ENCODE measurements at regions not wholly inside any gene's neighbourhood (a gene's known extent, or its start where the extent isn't known, plus 50 kb on each side); places are given as distances from the start of the nearest gene placed in this dataset.

GRCh38 chr17:73694491-73694890 lies 50.2 kb upstream of the SDK2 start:
- TF ChIP-seq CTCF (IDR thresholded peaks at IDR 0.05) = no peak
- Histone ChIP-seq H3K27ac (no peak overlapping the region), H3K27me3 (ENCODE audit: low read depth) (peaks cover 3% of the 10 kb centered on the region), H3K4me1 (no peaks in the 10 kb centered on the region), H3K9me3 (no peaks in the 10 kb centered on the region), H3K36me3 (no peaks in the 10 kb centered on the region), H3K4me3 (no peak overlapping the region)
- intact Hi-C loops (cut with DNase I) = no loop called here
- ATAC-seq (no peak), DNase-seq (no peak)

GRCh38 chr17:73695035-73695738 lies 50.9 kb upstream of the SDK2 start:
- intact Hi-C loops (cut with DNase I) = no loop called here
- Histone ChIP-seq H3K9me3 (no peaks in the 10 kb centered on the region), H3K36me3 (no peaks in the 10 kb centered on the region), H3K27me3 (ENCODE audit: low read depth) (peaks cover 3% of the 10 kb centered on the region), H3K27ac (no peak overlapping the region), H3K4me3 (no peak overlapping the region), H3K4me1 (no peaks in the 10 kb centered on the region)
- no peak for TF ChIP-seq CTCF (IDR thresholded peaks at IDR 0.05)
- ATAC-seq = peak in 1 of 2 donors; percentile 53
- no peak for DNase-seq

- no peak overlapping the region for H3K4me3 ChIP-seq
- H3K27me3 ChIP-seq (ENCODE audit: low read depth) = peaks cover 7% of the 10 kb centered on the region
- no peaks in the 10 kb centered on the region for H3K9me3 ChIP-seq
- no peak for TF ChIP-seq CTCF (IDR thresholded peaks at IDR 0.05)
- H3K36me3 ChIP-seq = no peaks in the 10 kb centered on the region
- ATAC-seq = no peak
- intact Hi-C loops (cut with DNase I) = no loop called here
- no peaks in the 10 kb centered on the region for H3K4me1 ChIP-seq
- DNase-seq = no peak
- no peak overlapping the region for H3K27ac ChIP-seq
These were observed 52.0 kb upstream of the SDK2 start for GRCh38 chr17:73696251-73696650.

GRCh38 chr17:73697872-73698271 lies 53.6 kb upstream of the SDK2 start:
- peaks cover 7% of the 10 kb centered on the region for H3K27me3 ChIP-seq (ENCODE audit: low read depth)
- no peaks in the 10 kb centered on the region for H3K4me1 ChIP-seq
- DNase-seq (no peak), ATAC-seq (no peak)
- no peaks in the 10 kb centered on the region for H3K36me3 ChIP-seq
- intact Hi-C loops (cut with DNase I) = no loop called here
- TF ChIP-seq CTCF (IDR thresholded peaks at IDR 0.05) = no peak
- H3K9me3 ChIP-seq = no peaks in the 10 kb centered on the region
- no peak overlapping the region for H3K27ac ChIP-seq
- H3K4me3 ChIP-seq = no peak overlapping the region

- peaks cover 7% of the 10 kb centered on the region for H3K27me3 ChIP-seq (ENCODE audit: low read depth)
- intact Hi-C loops (cut with DNase I) = no loop called here
- DNase-seq (no peak), ATAC-seq (no peak)
- no peak for TF ChIP-seq CTCF (IDR thresholded peaks at IDR 0.05)
- no peaks in the 10 kb centered on the region for H3K4me1 ChIP-seq
- no peak overlapping the region for H3K4me3 ChIP-seq
- H3K36me3 ChIP-seq = no peaks in the 10 kb centered on the region
- H3K9me3 ChIP-seq = no peaks in the 10 kb centered on the region
- H3K27ac ChIP-seq = no peak overlapping the region
These were observed 54.7 kb upstream of the SDK2 start for GRCh38 chr17:73698966-73699365.
